Daoy (cell line): ENCODE measurements at regions not wholly inside any gene's neighbourhood (a gene's known extent, or its start where the extent isn't known, plus 50 kb on each side); places are given as distances from the start of the nearest gene placed in this dataset.
"Not testable (repeated sequence)": the region's sequence is repeated elsewhere in the genome, so short reads cannot be mapped to it uniquely, and the experiment has no call there.

Experiments used
- DNase-seq: peaks from one replicate; pipeline ENCODE4 v3.0.0-alpha.2; 2015; ENCODE audit warnings: low read depth

DNA sequence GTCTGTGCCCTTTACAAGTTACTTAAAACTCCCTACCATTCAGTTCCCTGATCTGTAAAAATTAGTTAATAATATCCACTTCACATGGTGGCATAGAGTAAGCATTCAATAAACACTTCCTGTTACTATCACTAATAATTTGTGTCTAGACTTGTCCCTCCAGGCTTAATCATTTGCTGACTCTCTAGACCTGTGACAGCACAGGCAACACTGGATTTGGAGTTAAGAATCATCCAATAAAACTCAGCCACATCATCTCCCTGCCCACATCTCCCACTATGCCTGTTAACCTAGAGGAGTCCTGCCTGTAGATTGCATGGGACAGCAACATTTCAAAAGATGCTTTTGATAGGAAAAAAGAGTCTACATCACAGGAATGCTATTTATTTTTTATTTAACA is 564.6 kb downstream of the MFSD1 start:
- DNase-seq: no peak

- no peak for DNase-seq
These were observed 570.1 kb downstream of the MFSD1 start for GRCh38 chr3:159371961-159372360.

- DNase-seq: no peak
These were observed 576.7 kb downstream of the MFSD1 start for GRCh38 chr3:159378396-159379194.

DNA sequence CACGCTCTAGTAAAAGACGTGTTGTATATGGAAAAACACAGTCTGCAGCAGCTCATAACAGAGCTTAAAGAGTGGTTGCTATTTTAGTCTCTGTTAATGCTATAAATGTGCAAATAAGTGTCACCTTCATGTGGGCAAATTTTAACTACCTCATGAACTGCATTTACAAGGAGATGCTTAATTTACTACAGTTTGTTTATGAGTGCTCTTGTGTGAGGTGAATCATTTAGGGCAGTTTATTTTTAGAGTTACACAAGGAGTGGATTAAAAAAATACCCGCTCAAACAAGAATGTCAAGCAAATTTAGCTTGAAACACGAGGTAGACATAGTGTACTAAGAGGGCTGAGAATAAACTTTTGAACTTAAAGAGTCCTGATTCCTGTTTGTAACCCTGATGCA is 579.0 kb downstream of the MFSD1 start:
- no peak for DNase-seq

- no peak for DNase-seq
These were observed 588.9 kb downstream of the MFSD1 start for GRCh38 chr3:159390656-159391212.

DNA sequence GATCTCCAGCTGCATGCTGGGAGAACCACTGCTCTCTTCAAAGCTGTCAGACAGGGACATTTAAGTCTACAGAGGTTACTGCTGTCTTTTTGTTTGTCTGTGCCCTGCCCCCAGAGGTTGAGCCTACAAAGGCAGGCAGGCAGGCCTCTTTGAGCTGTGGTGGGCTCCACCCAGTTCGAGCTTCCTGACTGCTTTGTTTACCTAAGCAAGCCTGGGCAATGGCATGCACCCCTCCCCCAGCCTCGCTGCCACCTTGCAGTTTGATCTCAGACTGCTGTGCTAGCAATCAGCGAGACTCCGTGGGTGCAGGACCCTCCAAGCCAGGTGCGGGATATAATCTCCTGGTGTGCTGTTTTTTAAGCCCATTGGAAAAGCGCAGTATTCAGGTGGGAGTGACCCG is 591.0 kb upstream of the IL12A start:
- not testable (repeated sequence) for DNase-seq

GRCh38 chr3:159401069-159401468 is 587.6 kb upstream of the IL12A start:
- no peak for DNase-seq

DNA sequence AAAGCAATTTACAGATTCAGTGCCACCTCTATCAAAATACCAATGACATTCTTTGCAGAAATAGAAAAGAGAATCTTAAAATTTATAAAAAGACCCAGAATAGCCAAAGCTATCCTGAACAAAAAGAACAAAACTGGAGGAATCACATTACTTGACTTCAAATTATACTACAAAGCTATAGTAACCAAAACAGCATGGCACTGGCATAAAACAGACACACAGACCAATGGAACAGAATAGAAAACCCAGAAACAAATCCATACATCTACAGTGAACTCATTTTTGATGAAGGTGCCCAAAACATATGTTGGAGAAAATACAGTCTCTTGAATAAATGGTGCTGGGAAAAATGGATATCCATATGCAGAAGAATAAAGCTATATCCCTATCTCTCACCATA is 578.9 kb upstream of the IL12A start:
- DNase-seq: not testable (repeated sequence)

DNA sequence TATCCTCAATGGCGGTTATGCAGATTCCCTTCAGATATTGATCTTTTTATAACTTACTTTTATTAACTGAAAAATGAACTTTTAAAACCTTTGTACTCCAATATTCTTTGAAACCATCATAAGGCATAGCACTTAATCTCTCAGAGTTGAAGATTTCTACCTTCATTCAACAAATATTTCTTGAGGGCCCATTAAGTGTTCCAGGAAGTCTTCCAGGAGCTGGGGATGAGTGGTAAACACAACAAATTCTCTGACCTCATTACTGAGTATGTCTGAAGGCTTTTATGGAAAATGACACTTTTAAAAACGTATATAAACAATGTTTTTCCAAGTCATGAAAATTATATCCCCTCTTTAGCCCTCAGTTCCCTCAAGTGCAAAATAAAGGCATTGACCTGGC is 575.3 kb upstream of the IL12A start:
- DNase-seq: no peak

DNA sequence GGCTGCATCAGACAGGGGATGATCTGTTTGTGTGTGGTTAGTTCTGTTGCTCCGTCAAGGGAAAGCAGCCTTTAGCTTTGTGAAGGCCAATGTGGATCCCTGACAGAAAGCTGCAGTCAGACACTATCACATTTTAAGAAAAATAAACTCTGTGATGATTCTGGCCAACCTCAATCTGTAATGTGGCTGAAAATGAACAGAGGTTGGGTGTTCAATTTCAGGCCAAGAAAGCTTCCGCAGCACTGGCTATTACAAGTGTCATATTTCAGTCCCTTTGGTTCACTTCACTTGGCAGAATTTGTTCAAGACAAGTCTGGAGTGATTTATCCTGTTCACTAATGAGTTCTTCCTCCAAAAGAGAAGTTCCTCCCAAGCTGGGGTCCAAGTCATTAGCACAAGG is 571.8 kb upstream of the IL12A start:
- DNase-seq: peak; percentile 13

- no peak for DNase-seq
These were observed 570.9 kb upstream of the IL12A start for GRCh38 chr3:159417761-159418160.

GRCh38 chr3:159418571-159419526 is 569.8 kb upstream of the IL12A start:
- DNase-seq: no peak

DNA sequence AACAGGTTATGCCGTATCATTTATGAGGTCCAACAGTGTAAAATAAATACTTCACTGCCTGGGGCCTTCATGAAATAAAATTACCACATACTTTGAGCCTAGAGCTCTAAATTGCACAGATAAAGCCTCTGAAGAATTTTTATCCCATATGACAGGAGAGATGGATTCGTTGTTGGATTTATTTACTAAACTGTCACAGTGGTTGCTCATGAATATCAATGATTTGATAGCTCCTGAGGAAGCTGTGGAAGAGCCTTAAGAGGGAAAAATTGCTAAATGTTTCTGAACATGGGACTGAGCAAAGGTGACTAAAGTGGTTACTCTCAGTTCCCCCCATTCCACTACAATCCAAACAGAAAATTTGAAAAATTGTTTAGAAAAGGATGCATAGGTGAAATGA is 558.9 kb upstream of the IL12A start:
- no peak for DNase-seq

DNA sequence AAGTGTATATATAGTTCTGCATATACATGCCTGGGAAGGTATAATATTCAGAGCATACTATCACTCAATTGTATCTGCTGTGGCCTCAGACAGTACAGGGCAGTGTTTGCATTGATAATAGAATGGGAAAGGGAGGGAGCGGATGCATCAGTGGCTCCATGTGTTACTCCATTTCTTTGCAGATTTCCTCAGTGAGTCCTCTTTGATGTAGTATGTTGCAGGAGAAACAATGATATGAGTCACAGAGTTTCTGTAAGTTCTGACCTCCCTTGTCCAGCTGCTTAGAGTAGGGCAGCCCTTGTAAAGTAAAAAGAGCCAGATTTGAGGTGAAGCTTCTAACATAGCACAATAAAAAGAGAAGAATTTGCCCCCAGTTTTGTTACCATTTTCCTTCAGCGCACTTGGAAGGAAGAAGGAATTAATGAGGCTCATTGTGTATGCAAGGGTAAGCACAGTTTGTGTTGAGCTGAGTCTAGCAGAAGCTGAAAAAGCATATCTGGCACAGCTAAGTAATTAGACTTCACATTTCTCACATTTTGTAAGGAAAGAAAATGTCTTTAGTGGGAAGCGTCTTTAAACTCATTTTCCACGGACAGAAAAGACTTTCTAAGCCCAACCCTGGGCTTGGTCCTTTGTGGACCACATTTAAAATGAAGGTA is 555.8 kb upstream of the IL12A start:
- no peak for DNase-seq

- DNase-seq: no peak
These were observed 549.3 kb upstream of the IL12A start for GRCh38 chr3:159439346-159439745.

GRCh38 chr3:159441279-159441678 is 547.4 kb upstream of the IL12A start:
- DNase-seq: no peak

DNA sequence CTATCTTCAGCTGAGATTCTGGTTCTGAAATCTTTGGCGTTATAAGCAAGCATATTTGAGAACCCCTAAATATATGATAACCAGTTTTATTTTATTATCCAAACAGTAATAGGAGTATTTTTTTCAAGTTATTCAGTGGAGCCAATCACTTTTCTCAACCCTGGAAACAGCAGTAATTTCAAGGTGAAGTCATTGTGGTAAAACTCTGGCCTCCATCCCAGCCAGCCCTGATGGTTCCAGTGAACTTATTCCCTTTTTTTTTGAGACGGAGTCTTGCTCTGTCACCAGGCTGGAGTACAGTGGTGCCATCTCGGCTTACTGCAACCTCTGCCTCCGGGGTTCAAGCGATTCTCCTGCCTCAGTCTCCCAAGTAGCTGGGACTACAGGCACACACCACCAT is 545.4 kb upstream of the IL12A start:
- DNase-seq: no peak

- DNase-seq: no peak
These were observed 540.8 kb upstream of the IL12A start for GRCh38 chr3:159447841-159448240.

- DNase-seq: no peak
These were observed 539.7 kb upstream of the IL12A start for GRCh38 chr3:159448902-159449301.

GRCh38 chr3:159451067-159451466 is 537.6 kb upstream of the IL12A start:
- DNase-seq: no peak

DNA sequence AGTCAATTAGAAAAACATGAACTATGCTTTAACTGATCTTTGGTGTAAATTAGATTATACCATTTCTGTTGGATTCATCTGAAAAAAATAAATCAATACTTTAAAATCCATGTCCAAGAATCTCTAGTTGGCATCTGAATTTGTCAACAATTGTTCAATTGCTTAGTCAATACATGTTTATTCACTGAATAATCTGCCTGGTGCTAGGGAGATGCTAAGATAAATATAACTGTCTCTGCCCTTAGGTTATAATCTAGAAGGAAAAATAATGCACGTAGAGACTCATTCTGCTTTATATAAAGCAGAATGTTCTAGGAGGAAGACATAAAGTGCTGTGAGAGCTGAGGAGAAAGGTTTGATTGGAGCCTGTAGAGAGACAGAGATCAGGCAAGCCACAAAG is 537.2 kb upstream of the IL12A start:
- no peak for DNase-seq

DNA sequence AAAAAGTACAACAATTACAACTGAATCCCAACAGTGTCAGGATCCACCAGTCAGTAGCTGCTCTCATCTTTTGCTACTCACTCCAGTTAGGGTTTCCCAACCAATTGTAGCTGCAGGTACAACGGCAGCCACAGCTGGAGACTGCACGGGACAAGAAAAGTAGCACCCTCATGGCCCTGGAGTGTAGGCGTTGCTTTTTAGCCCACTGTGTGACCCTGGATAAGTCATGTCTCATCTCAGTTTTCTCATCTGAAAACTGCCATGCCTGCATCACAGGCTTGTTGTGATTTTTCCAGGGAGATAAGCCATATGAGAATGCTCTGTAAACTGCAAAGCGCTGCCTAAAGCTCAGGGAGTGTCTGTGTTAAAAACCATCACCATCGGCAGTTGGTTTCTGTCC is 535.6 kb upstream of the IL12A start:
- no peak for DNase-seq
